ENCODE measurements at regions not wholly inside any gene's neighbourhood (a gene's known extent, or its start where the extent isn't known, plus 50 kb on each side); places are given as distances from the start of the nearest gene placed in this dataset.

- H3K27ac ChIP-seq: no peak overlapping the region
- peak; percentile 60 for DNase-seq (ENCODE audit: low spot score)
- H3K4me3 ChIP-seq: no peak overlapping the region
- TF ChIP-seq CTCF (IDR thresholded peaks at IDR 0.05): no peak
These were observed 1417.4 kb downstream of the TBC1D22A start for GRCh38 chr22:48179571-48180546.

GRCh38 chr22:48178536-48178935 is 1416.1 kb downstream of the TBC1D22A start:
- DNase-seq (ENCODE audit: low spot score): peak; percentile 56
- Histone ChIP-seq H3K27ac (no peak overlapping the region), H3K4me3 (no peak overlapping the region)
- TF ChIP-seq CTCF (IDR thresholded peaks at IDR 0.05): no peak

- TF ChIP-seq CTCF (IDR thresholded peaks at IDR 0.05): no peak
- DNase-seq (ENCODE audit: low spot score): peak; percentile 11
- Histone ChIP-seq H3K4me3 (no peak overlapping the region), H3K27ac (no peak overlapping the region)
These were observed 1415.2 kb downstream of the TBC1D22A start for GRCh38 chr22:48177631-48178030.

GRCh38 chr22:48175721-48176120 is 1413.3 kb downstream of the TBC1D22A start:
- H3K4me3 ChIP-seq: no peak overlapping the region
- no peak for TF ChIP-seq CTCF (IDR thresholded peaks at IDR 0.05)
- no peak overlapping the region for H3K27ac ChIP-seq
- DNase-seq (ENCODE audit: low spot score): peak; percentile 35

DNA sequence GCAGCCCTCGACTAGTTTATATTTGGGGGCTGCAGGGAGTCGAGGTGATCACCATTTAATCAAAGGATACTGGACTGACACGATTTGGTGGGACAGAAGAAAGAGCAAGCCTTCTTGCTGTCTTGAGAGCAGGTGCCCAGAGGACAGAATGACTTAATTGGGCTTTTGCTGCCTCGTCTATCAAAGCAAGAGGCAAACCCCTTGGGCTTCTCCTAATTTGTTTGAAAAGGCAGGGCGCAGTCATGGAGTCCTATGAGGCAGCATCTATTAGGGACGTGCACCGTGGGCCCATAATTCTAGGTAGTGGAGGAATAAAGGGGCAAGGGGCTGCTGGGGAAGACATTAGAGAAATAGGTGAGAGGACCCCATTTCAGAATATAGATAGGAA is 1411.3 kb downstream of the TBC1D22A start:
- Histone ChIP-seq H3K4me3 (no peak overlapping the region), H3K27ac (no peak overlapping the region)
- no peak for TF ChIP-seq CTCF (IDR thresholded peaks at IDR 0.05)
- no peak for DNase-seq (ENCODE audit: low spot score)

DNA sequence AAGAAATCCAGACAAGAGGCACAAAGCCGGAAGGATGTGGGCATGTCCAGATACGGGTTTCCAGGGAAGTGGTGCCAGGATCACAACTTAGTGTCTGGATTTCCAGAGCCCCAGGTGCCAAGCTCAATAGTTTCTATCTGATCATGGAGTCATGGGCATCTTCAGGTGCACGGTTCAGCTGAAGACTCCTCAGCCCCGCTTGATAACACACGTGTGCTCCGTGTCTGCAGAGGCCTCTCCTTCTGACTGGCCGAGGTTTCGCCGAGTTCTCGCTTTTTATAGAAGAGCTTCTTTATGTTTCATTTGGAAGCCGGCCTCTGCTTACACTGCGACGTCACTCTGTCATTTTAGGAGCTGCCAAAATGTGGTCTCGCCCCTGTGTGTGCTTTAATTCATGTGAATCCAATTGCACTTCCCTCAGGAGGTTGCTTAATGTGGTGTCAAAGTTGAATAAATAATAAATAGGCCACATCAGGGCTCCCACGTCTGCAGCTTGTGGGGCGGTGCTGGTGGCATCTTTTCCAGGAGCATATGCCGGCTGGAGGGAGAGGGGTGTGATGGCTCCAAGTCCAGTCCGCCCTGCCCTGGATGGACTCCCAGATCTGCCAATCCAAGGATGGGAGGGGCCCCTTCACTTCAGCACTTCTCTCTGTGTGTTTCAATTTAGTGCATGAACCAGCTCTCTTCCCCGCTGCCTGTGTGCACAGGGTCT is 1410.8 kb downstream of the TBC1D22A start:
- peak; percentile 46 for DNase-seq (ENCODE audit: low spot score)
- Histone ChIP-seq H3K27ac (no peak overlapping the region), H3K4me3 (no peak overlapping the region)
- TF ChIP-seq CTCF (IDR thresholded peaks at IDR 0.05): no peak
